ENCODE measurements at regions not wholly inside any gene's neighbourhood (a gene's known extent, or its start where the extent isn't known, plus 50 kb on each side); places are given as distances from the start of the nearest gene placed in this dataset.

- Histone ChIP-seq H3K36me3 (no peaks in the 10 kb centered on the region), H3K4me1 (no peaks in the 10 kb centered on the region), H3K9me3 (no peaks in the 10 kb centered on the region), H3K4me3 (replicated peaks in 1 of 3) (no peak overlapping the region), H3K27ac (no peak overlapping the region), H3K27me3 (no peaks in the 10 kb centered on the region)
- TF ChIP-seq, protein P1, sequence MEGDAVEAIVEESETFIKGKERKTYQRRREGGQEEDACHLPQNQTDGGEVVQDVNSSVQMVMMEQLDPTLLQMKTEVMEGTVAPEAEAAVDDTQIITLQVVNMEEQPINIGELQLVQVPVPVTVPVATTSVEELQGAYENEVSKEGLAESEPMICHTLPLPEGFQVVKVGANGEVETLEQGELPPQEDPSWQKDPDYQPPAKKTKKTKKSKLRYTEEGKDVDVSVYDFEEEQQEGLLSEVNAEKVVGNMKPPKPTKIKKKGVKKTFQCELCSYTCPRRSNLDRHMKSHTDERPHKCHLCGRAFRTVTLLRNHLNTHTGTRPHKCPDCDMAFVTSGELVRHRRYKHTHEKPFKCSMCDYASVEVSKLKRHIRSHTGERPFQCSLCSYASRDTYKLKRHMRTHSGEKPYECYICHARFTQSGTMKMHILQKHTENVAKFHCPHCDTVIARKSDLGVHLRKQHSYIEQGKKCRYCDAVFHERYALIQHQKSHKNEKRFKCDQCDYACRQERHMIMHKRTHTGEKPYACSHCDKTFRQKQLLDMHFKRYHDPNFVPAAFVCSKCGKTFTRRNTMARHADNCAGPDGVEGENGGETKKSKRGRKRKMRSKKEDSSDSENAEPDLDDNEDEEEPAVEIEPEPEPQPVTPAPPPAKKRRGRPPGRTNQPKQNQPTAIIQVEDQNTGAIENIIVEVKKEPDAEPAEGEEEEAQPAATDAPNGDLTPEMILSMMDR (IDR thresholded peaks at IDR 0.05): no peak
- no peak for TF ChIP-seq POLR2A (IDR thresholded peaks at IDR 0.05)
- no peak for DNase-seq
- WGBS, 2 donors: 66 to 79% methylated on average over 5 of the region's 5 CpGs
- intact Hi-C loops (cut with DNase I): no loop called here
Observed at GRCh38 chr15:72856549-72857040, 73.0 kb upstream of the ADPGK start.

DNA sequence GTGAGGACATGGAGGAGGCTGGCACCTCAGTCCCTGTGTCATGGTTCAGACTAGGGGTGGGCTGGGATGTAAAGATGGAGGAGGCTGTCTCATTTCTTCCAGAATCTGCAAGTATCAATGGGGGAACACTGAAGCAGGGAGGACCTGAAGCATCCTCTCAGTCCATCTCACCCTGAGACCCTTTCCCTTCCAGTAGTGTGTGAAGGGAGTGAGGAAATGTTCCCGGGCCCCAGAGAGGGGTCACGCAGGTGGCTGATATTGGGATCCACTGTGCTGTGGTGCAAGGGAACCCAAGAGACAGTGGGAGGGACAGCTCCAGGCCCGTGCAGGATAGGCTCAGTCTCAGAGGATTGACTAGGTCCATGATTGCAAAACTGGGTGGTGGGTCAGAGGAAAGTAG lies 72.2 kb upstream of the ADPGK start:
- Histone ChIP-seq H3K4me3 (replicated peaks in 1 of 3) (no peak overlapping the region), H3K4me1 (no peaks in the 10 kb centered on the region), H3K27me3 (no peaks in the 10 kb centered on the region), H3K9me3 (no peaks in the 10 kb centered on the region), H3K36me3 (no peaks in the 10 kb centered on the region), H3K27ac (no peak overlapping the region)
- WGBS, 2 donors: 38 to 70% methylated on average over 3 of the region's 3 CpGs
- intact Hi-C loops (cut with DNase I): no loop called here
- DNase-seq: no peak
- TF ChIP-seq POLR2A (IDR thresholded peaks at IDR 0.05): no peak
- TF ChIP-seq, protein P1 (IDR thresholded peaks at IDR 0.05): no peak

GRCh38 chr15:72852273-72852672 lies 68.7 kb upstream of the ADPGK start:
- Histone ChIP-seq H3K27me3 (no peaks in the 10 kb centered on the region), H3K36me3 (no peaks in the 10 kb centered on the region), H3K4me1 (no peaks in the 10 kb centered on the region), H3K9me3 (no peaks in the 10 kb centered on the region), H3K27ac (no peak overlapping the region), H3K4me3 (replicated peaks in 1 of 3) (no peak overlapping the region)
- DNase-seq: no peak
- WGBS, 2 donors: 36 to 42% methylated on average over 3 of the region's 3 CpGs
- no peak for TF ChIP-seq POLR2A (IDR thresholded peaks at IDR 0.05)
- TF ChIP-seq, protein P1 (IDR thresholded peaks at IDR 0.05): no peak
- intact Hi-C loops (cut with DNase I): no loop called here

GRCh38 chr15:72851586-72851985 lies 68.0 kb upstream of the ADPGK start:
- H3K27me3 ChIP-seq: no peaks in the 10 kb centered on the region
- no peaks in the 10 kb centered on the region for H3K4me1 ChIP-seq
- WGBS, 2 donors: 46 to 50% methylated on average over 4 to 8 of the region's 8 CpGs
- intact Hi-C loops (cut with DNase I): no loop called here
- no peaks in the 10 kb centered on the region for H3K36me3 ChIP-seq
- no peak overlapping the region for H3K27ac ChIP-seq
- H3K9me3 ChIP-seq: no peaks in the 10 kb centered on the region
- H3K4me3 ChIP-seq (replicated peaks in 1 of 3): no peak overlapping the region
- DNase-seq: no peak
- no peak for TF ChIP-seq POLR2A (IDR thresholded peaks at IDR 0.05)
- TF ChIP-seq, protein P1 (IDR thresholded peaks at IDR 0.05): no peak

DNA sequence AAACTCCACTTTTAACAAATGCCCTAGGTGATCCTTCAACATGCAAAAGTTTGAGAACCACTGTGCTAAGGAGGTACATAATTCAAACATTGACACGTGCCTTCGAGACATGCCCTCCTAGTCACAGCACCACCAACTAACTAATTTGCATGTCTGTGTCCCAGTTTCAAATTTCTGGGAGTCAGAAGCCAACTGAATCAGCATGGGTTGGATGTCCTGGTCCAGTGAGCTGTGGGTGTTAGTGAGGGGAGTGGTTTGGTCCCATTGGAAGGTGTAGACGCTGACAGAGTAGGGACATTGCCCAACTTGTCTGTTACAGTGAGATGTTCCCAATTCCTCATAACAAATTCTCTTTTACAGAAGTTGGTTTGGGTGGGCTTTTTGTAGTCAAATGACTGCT lies 67.3 kb upstream of the ADPGK start:
- intact Hi-C loops (cut with DNase I): no loop called here
- Histone ChIP-seq H3K27ac (no peak overlapping the region), H3K4me1 (no peaks in the 10 kb centered on the region), H3K27me3 (no peaks in the 10 kb centered on the region), H3K4me3 (replicated peaks in 1 of 3) (no peak overlapping the region), H3K36me3 (no peaks in the 10 kb centered on the region), H3K9me3 (no peaks in the 10 kb centered on the region)
- TF ChIP-seq, protein P1 (IDR thresholded peaks at IDR 0.05): no peak
- TF ChIP-seq POLR2A (IDR thresholded peaks at IDR 0.05): no peak
- DNase-seq: no peak
- WGBS, 2 donors: 34 to 45% methylated on average over 3 of the region's 3 CpGs

Data from thyroid gland (tissue), 4 donors.